Fibroblast of skin of left quadriceps (primary cell): ENCODE measurements at regions not wholly inside any gene's neighbourhood (a gene's known extent, or its start where the extent isn't known, plus 50 kb on each side); places are given as distances from the start of the nearest gene placed in this dataset.
"Not testable (repeated sequence)": the region's sequence is repeated elsewhere in the genome, so short reads cannot be mapped to it uniquely, and the experiment has no call there.

Experiments used
- DNase-seq, 2 experiments: peaks; one replicate each; pipeline ENCODE4 v3.0.0-alpha.2; 2013; ENCODE audit warnings: low read depth in 2 of 2

GRCh38 chr1:188027613-188028012 is 1198.9 kb downstream of the PLA2G4A start:
- DNase-seq, result peak; percentile 60 to 69

DNA sequence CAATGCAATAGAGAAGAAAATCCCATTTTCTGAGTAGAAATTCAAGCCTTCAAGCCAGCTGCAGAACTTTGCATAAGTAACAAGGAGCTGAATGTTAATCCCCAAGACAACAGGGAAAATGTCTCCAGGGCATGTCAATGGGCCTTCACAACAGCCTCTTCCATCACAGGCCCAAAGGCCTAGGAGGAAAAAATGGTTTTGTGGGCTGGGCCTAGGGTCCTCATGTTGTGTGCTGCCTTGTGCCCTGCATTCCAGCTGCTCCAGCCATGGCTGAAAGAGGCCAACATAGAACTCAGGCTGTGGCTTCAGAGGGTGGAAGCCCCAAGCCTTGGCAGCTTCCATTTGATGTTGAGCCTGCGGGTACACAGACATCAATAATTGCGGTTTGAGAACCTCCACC is 1208.8 kb downstream of the PLA2G4A start:
- DNase-seq, result not testable (repeated sequence)

- no peak for DNase-seq
Observed at GRCh38 chr1:188043536-188044245, 1214.9 kb downstream of the PLA2G4A start.

DNA sequence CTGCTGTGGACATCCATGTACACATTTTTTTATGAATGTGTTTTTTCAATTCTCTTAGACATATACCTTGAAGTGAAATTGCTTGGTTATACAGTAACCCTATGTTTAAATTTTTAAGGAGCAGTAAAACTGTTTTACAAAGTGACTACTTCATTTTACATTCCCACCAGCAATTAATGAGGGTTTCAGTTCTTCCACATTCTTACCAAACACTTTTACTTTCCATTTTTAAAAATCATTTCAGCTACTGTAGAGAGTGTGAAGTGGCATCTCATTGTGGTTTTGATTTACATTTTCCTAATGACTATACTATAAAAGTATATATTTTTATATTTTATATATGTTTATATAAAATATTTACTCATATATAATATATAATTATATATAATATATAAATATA is 1221.5 kb downstream of the PLA2G4A start:
- no peak for DNase-seq

GRCh38 chr1:188056011-188056410 is 1227.3 kb downstream of the PLA2G4A start:
- no peak for DNase-seq

GRCh38 chr1:188058801-188059200 is 1230.1 kb downstream of the PLA2G4A start:
- no peak for DNase-seq

DNA sequence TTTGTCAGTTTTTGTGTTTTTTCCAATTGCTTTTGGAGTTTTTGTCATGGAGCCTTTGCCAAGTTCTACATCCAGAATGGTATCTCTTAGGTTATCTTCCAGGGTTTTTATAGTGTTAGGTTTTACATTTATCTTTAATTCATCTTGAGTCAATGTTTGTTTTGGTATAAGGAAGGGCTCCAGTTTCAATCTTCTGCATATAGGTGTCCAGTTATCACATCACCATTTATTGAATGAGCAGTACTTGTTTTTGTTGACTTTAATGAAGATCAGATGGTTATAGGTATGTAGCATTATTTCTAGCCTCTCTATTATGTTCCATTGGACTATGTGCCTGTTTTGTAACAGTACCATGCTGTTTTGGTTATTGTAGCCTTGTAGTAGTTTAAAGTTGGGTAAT is 1233.1 kb downstream of the PLA2G4A start:
- DNase-seq, result no peak

GRCh38 chr1:188062456-188062855 is 1233.7 kb downstream of the PLA2G4A start:
- no peak for DNase-seq

- DNase-seq, result peak in 1 of 2 experiments; percentile 4
Observed at GRCh38 chr1:188065917-188066316, 1237.2 kb downstream of the PLA2G4A start.

DNA sequence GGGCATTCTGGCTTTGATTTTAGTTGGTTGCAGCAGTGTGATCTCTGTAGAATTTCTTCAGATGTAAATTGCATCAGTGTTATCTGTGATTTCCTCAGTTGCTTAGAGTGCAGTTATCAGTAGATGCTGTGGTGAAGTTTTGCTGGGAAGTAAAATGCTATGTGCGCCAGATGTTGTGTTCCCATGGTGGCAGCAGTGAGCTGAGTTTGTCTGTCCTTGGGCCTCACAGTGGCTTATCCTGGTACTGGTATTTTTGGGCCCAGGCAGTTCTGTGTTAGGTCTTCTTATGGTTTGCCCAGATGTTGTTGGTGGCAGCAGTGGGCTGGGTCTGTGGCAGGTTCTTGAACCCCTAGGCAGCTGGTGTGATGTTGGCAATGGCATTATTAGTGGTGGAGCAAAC is 1242.1 kb downstream of the PLA2G4A start:
- DNase-seq, result no peak

DNA sequence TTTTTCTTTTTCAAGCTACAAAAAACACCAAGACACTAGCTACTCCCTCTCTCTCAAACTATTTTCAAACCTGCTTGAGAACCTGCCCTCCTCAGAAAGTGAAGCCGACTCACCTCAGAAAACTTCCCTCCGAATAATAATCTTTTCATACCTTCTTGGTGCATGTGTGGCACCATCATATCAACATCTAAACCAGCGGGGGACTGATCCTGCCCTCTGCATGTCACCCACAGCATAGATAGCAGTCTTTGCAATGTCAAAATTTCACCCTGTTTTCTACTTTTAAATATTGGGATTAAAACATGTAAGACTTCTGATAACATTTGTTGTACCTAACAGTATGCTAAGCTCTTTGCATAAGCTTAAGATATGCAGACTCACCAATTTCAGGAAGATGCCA is 1260.3 kb downstream of the PLA2G4A start:
- no peak for DNase-seq

DNA sequence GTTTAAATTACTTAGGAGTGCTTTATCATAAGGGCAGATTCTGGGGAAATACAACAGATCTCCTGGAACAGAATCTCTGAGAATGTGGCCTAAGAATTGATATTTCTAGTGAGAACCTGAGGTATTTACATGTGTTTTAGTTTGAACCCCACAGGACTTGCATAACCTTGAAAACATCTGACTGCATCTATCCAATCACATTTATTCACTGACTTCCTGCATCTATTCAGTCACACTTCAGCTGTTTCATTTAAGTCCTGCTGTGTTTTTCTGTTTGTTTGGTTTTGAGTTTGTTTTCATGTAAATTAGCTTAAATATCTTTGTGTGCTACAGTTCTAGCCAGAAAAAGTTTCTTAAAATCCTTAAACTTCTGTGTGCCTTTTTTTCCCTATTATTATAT is 1260.7 kb downstream of the PLA2G4A start:
- DNase-seq, result no peak

- DNase-seq, result no peak
Observed at GRCh38 chr1:188096521-188096920, 1267.8 kb downstream of the PLA2G4A start.

- DNase-seq, result no peak
Observed at GRCh38 chr1:188117436-188117835, 1288.7 kb downstream of the PLA2G4A start.

- DNase-seq, result no peak
Observed at GRCh38 chr1:188122646-188123045, 1293.9 kb downstream of the PLA2G4A start.

DNA sequence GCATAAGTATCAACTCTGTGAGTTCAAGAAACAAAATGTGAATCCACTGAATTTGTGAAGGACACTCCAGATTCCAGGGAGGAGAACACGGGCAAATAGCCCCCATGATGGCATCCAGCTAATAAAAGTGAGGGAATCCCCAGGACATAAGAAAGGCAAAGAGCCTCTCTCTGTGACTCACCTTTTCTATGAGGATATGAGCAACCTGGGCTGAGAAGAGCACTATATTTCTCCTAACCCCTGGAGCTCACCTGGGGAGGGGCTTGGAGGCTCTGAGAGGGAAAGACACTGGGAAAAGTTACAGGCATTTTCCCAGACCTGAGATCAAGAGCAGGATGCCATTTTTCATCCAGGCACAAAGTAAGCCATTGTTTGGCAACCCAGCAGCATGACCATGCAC is 1298.8 kb downstream of the PLA2G4A start:
- DNase-seq, result no peak

GRCh38 chr1:188128761-188129160 is 1300.0 kb downstream of the PLA2G4A start:
- DNase-seq, result peak in 1 of 2 experiments; percentile 1

DNA sequence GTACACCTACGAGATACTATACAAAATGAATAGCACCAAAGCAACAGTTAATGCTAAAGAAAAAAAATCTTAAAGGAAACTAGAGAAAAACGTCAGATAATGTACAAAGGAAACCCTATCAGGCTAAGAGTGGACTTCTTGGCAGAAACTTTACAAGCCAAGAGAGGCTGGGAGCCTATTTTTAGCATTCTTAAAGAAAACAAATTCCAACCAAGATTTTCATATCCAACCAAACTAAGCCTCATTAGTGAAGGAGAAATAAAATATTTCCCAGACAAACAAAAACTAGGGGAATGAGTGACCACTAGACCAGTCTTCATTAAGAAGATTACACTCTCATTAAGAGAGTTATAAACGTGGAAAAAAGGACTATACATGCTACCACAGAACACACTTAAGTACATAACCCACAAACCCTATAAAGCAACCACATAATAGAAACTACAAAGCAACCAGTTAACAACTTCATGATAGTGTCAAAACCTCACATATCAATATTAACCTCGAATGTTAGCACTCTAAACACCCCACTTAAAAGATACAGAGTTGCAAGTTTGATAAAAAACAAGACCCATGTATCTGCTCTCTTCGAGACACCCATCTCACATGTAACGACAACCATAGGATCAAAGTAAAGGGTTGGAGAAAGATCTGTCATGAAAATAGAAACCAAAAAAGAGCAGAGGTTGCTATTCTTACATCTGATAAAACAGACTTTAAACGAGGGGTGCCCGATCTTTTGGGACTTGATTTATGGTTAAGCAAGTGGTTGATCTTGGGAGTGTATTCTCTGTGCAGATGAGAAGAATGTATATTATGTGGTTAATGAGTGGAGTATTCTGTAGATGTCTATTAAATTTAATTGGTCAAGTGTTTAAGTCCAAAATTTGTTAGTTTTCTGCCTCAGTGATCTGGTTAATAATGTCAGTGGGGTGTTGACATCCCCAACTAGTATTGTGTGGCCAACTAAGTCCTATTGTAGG is 1301.4 kb downstream of the PLA2G4A start:
- DNase-seq, result no peak

GRCh38 chr1:188137221-188137620 is 1308.5 kb downstream of the PLA2G4A start:
- no peak for DNase-seq

DNA sequence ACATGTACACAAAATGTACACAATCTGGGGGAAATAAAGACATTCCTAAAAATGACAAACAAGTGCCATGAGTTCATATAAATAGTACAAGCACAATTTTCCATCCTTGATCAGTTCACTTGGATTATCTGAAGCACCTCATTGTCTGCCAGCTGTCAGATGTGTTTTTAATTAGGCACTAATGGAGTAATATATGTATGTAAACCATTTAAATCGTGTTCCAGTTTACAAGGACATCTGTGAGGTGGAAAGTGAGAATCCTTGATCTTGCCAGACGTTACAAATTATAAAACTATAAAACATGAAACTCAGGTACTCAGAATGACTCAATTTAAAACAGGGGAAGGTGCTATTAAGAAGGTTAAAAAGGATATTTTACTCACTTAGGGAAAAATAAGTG is 1312.2 kb downstream of the PLA2G4A start:
- DNase-seq, result no peak

GRCh38 chr1:188154196-188154595 is 1325.4 kb downstream of the PLA2G4A start:
- DNase-seq, result no peak

DNA sequence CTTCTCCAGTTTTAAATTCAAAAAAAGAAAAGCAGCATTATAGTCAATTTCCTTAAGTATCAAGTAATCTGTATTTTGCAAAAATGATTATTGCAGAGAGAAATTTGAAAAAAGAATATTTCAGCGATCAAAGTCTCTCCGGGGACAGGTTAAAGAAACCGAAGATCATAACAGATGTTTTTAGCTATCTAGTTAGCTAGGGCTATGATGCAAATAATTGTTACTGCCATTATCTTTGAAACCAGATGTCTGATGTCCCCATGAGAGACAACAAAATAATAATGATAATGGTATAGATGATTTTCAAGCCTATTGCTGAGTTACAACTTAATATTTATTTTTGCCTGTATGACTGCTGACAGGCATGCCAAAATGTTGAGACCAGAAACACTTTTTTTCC is 1326.0 kb downstream of the PLA2G4A start:
- no peak for DNase-seq

- no peak for DNase-seq
Observed at GRCh38 chr1:188155261-188155660, 1326.5 kb downstream of the PLA2G4A start.
